NCI-H2029 treated with DMSO at 0.1 percent for 48 hours (cell line): ENCODE measurements at regions not wholly inside any gene's neighbourhood (a gene's known extent, or its start where the extent isn't known, plus 50 kb on each side); places are given as distances from the start of the nearest gene placed in this dataset.

Source experiments
- DNase-seq: peaks from one replicate; lab custom pipeline; 2025; lab: John Stamatoyannopoulos, UW

DNA sequence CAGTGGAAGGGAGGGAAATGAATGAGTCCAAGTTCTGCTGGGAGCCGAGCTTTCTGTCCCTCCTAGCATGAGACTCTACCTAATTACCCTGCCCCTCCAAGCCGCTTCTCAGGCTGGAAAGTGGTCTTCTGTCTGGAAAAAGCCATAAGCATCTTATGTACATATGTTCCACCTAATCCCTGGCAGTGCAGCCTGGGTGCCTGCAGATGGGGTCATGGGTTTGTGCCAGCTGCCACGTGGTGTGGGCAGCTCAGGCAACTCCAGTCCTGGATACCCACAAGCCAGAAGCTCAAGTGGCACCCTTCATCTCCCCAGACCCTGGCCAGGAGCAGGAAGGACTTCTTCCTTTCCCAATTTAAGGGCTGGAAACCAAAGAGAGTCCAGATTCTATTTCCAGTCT is 253.1 kb downstream of the LY86 start:
- DNase-seq: no peak

GRCh38 chr6:6842291-6842690 is 253.8 kb downstream of the LY86 start:
- no peak for DNase-seq

GRCh38 chr6:6843057-6843627 is 254.6 kb downstream of the LY86 start:
- DNase-seq: no peak

DNA sequence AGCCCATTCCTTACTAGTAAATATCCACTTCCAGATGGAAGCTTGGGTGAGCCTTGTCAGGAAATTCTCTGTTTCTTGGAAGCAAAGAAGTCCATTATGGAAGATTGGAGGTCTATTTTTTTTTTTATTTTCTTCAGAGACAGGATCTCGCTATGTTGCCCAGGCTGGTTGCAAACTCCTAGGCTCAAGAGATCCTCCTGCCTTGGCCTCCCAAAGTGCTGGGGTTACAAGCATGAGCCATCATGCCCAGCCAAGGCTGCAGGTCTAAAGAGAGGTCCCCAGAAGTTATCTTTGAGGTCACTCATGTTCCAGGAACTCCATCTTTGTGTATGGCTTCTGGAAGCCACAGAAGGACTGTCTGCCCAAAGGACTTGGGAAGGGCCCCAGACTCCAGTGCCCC is 255.3 kb downstream of the LY86 start:
- DNase-seq: no peak

GRCh38 chr6:6844530-6844929 is 256.0 kb downstream of the LY86 start:
- no peak for DNase-seq

DNA sequence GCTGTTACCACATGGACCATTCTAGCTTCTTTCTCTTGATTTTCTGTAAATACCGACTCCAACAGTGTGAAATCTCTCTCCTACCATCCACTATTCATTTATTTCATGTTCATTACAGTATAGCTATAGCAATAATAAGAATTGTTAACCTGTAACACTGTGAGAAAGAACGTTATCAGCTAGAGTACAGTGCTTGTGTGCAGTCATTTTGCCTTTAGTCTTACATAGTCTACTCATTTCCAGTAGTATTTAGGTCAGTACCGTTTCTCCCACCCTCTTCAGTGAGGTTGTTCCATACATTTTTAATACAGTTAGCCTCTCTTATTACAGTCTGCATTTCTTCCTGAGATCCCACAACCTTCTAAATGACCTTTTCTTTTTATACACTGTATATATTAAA is 257.1 kb downstream of the LY86 start:
- no peak for DNase-seq

DNA sequence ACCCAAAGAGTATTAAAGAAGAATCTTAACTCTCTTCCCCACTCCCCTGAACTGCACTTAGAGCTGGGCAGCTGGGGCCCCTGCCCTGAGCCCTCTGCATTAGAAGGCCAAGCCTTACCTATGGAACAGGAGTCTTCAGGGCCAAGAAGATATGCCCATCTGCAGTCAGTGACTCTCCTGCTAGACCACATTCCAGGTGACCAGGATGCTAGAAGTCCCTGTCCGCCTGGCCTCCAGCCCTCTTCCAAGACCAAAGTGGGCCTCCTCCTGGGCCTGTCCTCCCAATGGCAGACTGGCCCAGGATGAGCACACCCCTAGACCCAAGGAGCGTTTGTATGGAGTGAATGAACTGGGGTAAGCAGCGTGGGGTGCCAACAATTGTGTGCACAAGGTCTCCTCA is 259.1 kb downstream of the LY86 start:
- no peak for DNase-seq

DNA sequence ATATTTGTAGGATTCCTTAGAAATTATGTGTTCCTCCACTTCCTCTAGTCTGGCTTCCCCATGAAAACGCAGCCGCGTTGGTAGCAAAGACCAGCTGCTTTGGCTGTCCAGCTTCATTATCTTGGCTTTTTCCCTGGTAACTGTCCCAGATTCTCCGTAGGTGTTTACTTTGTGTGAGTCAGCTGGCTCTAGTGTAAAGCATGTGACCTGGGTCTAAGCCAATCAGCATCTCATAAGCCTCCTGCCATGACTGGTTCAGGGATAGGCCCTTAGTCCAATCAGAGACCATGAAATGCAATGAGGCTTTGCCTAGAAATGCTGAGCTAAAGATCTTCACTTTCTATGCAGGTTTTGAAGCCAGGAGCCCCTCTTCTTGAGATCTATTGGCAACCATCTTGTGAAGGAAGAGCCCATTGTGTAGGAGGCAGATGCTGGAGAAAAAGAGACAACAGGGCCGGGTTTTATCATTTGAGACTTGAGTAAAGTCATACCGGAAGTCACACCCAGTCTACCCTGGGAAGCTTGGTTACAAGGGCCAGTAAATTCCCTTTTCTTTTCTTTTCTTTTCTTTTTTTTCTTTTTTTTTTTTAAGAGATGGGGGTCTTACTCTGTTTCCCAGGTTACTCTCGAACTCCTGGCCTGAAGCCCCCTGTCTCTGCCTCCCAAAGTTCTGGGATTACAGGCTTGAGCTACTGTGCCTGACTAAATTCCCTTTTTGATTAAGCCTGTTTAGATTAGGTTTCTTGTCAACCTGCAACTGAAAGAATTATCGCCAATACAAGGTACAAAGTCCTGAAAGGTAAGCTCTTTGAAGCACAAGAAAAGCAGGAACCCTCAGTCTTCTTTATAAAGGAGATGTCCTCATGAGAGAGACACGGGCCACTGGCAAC is 256.5 kb upstream of the RREB1 start:
- peak; percentile 97 for DNase-seq

GRCh38 chr6:6851949-6852261 is 255.9 kb upstream of the RREB1 start:
- DNase-seq: no peak

DNA sequence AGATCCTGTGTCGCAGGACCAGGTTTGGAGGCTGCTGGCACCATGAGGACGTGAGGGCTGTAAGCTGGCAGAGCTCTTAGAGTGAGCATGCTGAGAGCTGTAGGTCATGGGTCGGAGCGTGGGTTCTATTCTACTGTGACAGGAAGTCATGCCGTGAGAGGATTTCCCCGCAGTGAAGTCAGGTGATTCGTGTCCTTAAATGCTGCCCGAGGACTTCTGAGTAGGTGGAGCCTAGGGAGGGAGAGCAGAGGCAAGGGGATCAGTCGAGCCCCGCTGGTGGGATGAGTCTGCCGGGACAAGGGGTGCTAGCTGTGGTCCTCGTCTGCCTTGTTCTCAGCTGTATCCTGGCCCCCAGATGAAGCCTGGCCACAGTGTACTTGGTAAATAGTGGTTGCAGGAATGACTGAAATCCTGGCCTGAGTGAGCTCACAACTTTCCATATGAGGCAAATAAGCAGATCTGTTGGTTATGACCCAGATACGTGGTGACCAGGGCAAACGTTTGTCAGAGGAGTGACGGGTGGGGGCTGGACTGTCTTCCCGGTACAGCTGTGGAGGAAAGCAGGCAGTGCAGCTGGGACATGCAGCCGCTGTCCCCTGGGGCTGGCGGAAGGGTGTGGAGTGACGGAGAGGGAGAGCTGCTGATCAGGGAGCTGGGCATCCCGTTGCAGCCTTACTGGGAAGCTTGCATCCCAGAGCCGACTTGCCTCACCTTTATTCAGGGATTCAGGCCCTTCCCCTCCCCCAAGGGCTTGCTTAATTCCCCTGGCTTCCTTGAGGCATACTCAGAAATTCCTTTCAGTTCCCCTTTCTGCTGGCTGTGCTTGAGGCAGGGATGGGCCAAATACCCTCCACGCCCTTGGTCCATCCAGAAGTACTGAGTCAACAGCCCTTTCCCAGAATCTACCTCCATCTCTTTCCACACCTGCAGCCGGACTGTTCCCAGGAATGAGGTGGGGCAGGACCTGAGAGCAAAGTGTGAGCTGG is 250.9 kb upstream of the RREB1 start:
- DNase-seq: no peak

DNA sequence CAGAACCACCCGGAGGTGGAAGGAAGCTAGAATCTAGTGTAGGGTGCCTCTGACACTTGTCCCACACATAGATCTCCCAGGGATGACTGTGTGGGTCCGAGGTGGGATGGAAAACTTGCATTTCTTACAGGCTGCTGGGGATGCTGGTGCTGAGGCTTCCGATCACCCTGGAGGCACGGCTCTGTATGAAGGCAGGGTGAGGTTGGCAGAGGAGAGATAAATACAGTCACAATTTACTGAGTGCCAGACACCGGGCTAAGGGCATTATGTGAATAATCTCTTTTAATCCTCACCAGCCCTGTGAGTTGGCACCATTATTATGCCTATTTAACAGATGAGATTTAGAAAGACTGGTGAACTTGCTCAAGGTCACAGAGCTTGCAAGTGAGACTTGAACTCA is 250.2 kb upstream of the RREB1 start:
- DNase-seq: no peak

GRCh38 chr6:6858533-6858982 is 249.2 kb upstream of the RREB1 start:
- no peak for DNase-seq

DNA sequence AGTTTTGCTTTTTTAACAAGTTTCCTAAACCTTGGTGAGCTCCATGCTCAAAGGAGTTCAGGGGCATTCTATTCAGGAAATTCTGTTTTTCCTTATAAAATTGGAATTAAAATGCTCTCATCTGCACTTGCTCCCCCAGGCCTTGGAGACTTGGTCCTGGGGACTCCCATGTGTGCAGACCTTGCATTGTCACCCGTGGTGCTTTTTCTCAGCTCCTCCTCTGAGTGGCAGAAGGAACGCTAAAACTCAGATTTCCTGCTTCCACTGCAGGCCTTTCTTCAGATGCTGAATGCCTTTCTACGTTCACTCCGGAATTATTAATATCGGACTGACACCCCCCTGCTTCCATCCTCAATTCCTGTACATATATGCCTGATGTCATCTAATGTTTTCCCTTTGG is 248.7 kb upstream of the RREB1 start:
- DNase-seq: no peak

DNA sequence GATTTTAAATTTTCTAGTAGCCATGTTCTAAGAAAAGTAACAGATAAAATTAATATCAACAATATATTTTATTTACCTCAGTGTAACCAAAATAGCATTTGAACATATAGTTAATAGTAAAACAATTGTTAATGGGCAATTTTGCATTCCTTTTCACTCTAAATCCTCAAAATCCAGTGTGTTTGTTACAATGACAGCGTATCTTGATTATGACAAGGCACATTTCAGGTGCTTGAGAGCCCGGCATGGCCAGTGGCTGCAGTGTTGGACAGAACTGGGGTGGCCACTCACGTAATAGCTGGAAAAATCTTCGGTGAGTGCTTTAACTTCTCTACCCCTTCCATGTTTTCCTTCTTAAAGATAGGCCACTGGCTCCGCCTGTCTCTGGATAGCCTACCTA is 248.0 kb upstream of the RREB1 start:
- no peak for DNase-seq

- DNase-seq: no peak
These were observed 246.9 kb upstream of the RREB1 start for GRCh38 chr6:6860863-6861262.

DNA sequence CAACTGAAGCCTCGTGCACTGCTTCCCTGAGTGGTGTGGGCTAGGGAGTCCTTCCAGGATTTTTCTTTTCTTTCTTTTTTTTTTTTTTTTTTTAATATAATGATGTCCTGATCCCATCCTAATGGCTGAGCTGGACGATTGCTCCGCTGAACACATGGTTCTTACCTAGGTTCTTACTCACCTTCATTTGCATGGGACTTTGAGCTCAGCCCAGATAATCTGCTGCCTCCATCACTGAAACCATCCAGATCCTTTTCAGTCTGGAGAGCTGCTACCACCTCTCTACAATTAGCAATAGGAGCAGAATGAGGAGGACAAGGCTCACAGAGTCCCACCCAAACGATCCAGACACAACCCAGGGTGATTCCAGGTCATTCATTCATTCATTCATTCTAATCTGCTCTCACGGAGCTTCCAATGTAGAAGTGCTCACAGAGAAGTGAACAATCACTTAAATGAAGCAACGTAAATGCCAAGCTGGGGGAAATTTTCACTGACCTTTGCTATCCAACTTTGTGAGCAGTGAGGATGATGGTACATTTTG is 246.3 kb upstream of the RREB1 start:
- DNase-seq: no peak

GRCh38 chr6:6861995-6862394 is 245.8 kb upstream of the RREB1 start:
- no peak for DNase-seq

- no peak for DNase-seq
These were observed 243.7 kb upstream of the RREB1 start for GRCh38 chr6:6863970-6864639.

DNA sequence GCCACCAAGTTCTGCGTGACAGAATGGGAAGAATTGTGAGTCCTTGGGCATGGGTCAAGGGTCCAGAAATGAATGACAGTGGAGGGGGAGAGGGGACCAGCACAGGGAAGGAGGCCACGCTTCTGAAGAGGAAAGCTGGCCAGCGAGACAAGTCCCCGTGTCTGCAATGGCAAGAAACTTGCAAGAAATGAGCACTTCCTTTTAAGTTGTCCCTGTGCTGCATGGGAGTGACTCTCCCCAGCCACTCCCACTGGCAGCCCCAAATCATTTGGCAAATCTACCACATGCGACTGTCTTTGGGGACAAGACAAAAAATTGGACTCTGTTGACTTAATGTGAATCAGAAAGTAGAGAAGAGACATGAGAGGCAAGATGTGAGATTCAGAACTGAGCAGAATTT is 242.2 kb upstream of the RREB1 start:
- DNase-seq: no peak

- no peak for DNase-seq
These were observed 240.9 kb upstream of the RREB1 start for GRCh38 chr6:6866656-6867403.

GRCh38 chr6:6867404-6867799 is 240.4 kb upstream of the RREB1 start:
- DNase-seq: no peak
